Suppressor macrophage treated with lipopolysaccharide for 4 hours (primary cell): ENCODE measurements at regions not wholly inside any gene's neighbourhood (a gene's known extent, or its start where the extent isn't known, plus 50 kb on each side); places are given as distances from the start of the nearest gene placed in this dataset.
A peak's percentile ranks its signal among the peaks of the same experiment; 100 is the strongest.
"Not testable (repeated sequence)": the region's sequence is repeated elsewhere in the genome, so short reads cannot be mapped to it uniquely, and the experiment has no call there.

Source experiments
- DNase-seq: peaks from one replicate; pipeline ENCODE4 v3.0.0-alpha.2; 2020

DNA sequence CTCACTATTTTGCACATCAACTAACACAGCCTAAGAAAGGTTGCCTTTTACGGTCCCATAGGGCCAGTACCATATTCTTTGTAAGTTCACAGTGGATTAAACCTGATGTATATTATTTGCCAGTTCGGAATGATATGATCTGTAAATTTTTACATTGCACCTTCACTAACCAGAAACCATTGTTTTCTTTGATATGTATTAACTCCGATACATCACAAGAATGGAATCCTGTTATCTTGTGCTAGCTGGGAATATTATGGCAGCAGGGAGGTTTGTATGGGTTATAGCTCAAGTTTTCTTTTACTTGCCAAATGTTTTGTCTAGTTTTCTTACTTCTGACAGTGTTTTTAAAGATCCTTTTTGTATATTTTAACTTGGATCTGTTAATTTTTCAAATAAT, 51.4 kb upstream of the S1PR1 start:
- no peak for DNase-seq

DNA sequence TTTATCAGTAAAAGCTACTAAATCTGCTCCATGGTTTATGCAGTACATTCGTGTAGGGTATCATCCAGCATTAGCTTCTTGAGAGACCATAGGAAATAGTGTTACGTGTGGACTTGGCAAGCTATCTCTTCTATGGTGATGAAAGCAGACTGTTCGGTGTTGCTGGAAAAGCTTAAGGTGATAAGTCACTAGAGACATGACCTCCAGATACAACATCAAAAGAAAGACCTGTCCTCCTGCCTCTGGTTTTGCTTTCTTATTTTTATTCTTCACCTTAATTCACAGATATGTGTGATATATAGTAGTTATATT, 53.5 kb upstream of the S1PR1 start:
- no peak for DNase-seq

DNA sequence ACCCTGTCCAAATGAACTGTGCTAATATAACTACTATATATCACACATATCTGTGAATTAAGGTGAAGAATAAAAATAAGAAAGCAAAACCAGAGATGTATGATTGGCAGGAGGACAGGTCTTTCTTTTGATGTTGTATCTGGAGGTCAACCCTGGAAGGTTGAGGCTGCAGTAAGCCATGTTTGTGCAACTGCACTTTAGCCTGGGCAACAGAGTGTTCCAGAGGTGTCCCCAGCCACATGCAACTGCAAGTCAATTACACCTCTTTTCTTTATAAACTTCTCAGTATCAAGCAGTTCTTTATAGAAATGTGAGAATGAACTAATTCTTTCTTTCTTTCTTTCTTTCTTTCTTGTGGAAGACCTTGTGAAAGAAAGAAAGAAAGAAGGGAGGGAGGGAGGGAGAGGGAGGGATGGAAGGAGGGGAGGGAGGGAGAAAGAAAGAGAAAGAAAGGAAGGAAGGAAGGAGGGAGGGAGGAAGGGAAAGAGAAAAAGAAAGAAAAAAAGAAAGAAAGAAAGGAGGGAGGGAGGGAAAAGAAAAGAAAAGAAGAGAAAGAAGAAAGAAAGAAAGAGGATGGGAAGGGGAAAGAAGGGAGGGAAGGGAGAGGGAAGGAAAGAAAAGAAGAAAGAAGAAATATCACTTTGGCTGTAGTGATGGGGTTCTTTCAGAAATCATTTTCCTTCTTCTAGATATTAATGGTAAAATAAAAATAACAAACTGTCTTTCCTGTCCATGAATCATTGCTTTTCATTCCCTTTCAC, 54.0 kb upstream of the S1PR1 start:
- DNase-seq = no peak

DNA sequence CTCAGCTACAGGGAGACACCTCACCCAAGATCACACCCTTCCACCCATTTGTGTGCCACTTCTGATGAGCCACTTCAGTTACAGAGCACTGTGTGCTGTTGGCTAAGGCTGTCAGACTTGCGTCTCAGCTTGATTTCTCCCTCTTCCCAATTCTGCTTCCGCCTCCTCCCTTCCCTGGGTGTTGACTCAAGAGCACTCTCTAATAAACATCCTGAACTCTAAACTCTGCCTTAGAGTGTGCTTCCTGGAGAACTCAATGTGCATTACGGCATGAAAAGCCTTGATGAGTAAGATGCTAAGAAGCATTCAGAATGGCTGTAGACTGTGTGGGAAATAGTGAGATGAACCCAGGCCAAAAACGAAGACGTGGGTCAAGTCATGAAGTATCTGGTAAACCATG, 54.9 kb upstream of the S1PR1 start:
- DNase-seq = no peak

DNA sequence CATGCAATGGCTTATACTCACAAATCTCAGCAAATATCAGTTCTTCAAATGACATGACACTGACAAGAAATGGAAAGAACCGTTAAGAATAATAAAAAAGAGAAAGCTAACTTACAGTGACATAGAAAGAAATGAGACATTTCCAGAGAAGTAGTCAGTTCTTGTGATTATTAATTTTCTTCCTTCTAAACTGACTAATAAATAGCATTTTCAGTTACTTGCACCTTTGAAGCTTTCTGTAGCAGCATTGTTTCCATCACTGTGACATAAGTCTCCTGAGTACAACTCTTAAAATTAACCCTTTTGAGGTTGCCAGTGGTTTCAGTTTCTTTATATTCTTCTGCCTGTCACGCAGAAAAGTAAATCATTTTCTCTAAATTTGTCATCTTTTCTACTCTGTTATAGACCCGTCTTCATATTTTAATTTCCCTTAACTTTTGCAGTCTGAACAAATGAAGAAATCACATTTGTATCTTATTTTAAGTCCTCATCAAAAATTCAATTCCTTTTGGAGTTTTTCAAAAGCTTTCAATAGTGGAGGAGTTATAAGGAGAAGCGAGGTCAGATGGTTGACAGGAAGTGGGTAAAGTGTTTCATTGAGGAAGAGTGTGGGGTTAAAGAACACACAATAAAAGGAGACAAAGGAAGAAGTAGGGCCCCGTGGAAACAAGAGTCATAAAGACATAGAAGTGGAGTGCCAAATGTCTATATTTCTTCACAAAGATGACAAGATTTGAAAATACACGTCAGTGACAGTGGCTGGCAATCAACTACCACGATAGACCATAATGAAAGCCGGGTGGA, 57.9 kb upstream of the S1PR1 start:
- DNase-seq = peak; percentile 40

DNA sequence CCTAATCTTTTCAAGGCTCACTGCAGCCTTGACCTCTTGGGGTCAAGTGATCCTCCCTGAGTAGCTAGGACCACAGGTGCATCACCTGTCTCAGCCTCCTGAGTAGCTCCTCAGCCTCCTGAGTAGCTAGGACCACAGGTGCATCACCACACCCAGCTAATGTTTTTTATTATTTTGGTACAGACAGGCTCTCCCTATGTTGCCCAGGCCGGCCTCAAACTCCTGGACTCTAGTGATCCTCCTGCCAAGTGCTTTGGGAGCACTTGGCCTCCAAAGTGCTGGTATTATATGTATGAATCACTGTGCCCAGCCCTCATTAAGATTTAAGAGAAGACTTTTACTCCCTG, 58.5 kb upstream of the S1PR1 start:
- DNase-seq = no peak

DNA sequence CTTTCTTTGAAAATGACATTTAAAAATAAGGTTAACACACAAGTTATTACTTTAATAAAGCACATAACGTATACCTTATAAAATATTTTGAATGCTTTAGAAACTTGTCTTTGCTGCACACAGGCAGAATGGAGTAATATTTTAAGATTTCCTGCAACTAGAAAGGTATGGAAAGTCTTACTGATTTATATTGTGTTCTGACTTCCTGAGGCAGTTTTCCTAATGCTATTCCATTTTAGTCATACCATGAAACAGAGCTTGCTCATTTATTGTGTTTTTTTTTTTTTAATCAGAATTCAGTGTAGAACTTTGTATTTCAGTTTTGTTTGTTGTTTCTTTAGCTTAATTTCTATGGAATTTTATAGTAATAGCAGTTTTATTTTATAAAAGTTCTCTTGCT, 60.9 kb upstream of the S1PR1 start:
- DNase-seq = no peak

DNA sequence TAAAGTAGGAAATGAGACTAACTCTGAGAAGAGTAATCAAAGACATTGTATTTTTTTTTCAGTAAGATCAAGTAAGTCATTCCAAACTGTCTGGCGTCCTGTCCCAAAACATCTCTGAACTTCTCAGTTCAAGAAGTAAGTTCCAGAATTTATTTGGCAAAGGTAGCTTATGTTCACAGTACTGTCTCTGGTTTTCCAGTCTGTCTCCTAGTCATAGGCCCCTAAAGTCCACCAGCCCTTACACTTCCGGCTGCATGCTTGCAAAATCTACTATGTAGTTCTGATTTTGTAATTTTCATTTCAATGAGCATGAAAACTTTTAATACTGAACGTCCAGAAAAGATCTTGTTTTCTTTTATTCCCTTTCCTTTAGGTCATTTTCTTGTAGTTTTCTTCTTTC, 61.4 kb upstream of the S1PR1 start:
- DNase-seq = no peak

DNA sequence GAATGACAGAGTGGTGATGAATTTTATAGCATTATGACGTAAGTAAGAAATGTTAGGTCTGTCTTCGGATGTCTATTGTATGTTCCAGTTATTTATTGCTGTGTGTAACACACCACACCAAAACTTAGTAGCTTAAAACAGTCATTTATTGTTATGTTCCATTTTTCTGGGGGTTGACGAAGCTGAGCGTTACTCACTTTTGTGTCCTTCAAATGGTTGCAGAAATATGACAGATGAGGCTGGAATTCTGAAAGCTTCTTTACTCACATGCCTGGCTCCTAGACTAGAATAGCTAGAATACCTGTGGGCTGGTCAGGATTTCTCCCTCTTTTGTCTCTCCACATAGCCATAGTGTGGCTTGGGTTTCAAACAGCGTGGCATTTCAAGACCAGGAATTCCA, 62.1 kb upstream of the S1PR1 start:
- no peak for DNase-seq

DNA sequence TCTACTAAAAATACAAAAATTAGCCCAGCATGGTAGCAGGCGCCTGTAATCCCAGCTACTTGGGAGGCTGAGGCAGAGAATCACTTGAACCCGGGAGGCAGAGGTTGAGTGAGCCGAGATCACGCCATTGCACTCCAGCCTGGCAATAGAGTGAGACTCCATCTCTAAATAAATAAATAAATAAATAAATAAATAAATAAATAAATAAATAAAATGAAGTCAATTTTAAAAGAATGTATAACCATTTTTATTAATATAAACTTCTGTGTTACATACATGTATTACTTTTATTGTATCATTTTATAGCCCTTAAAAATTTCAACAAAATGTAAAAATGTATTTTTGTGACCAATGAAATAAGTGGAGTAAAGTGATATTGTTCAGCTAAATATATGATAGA, 62.5 kb upstream of the S1PR1 start:
- not testable (repeated sequence) for DNase-seq

DNA sequence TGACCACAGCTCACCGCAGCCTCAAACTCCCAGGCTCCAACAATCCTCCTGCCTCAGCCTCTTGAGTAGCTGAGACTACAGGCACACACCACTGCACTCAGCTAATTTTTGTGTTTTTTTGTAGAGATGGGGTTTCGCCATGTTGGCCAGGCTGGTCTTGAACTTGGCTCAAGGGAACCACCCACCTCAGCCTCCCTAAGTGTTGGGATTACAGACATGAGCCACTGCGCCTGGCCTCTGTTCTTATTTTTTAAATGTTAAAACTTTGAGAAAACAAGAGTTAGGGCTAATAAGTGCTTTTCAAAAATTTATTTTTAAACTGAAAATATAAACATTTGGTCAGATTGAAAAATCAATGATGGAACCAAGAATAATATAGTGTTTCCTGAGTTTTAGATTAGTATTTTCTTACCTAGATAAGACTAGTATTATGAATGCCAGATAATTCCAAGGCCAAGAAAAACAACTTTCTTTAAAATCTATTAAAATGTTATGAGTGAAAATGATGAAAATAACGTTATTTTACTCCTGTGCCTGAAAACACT, 66.2 kb upstream of the S1PR1 start:
- no peak for DNase-seq

DNA sequence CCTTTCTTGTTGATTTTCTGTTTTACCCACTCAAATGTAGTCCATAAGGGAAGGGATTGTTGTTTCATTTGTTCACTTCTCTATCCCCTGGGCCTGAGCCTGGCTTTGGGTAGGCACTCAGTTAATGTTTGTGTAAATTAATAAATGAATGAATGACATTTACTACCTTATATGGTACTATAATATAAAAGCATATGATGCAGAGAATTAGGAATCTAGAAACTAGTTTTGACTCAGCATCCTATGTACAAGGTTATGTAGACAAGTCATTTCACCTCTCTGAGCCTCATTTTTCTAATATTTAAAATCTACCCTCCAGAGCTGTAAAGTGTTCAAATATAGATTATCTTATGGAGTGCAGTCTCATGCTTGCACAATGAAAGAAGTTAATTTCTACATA, 68.9 kb upstream of the S1PR1 start:
- no peak for DNase-seq

DNA sequence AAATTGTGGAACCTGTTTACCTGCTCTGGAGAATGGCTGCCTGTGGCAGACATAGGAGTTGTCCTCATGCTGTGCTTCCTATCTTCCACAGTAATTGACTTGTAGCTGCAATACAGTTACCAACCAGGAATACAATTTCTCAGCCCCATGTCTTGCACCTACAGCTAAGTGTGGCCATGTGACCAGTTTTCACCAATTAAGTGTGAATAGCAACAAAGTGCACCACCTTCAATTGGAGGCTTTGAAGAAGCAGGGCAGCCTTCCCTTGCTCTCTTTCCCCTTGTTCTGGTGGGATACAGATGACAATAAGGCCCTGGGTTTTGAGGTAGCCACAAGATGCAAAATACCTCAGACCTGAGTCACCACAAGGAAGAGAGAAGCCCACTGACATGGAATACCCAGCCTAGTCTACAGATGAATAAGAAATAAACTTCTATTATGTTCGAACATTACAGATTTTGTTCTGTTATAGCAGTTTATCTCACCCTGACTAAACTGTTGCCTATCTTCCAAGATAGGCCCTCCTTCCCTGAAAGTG, 70.2 kb upstream of the S1PR1 start:
- no peak for DNase-seq

DNA sequence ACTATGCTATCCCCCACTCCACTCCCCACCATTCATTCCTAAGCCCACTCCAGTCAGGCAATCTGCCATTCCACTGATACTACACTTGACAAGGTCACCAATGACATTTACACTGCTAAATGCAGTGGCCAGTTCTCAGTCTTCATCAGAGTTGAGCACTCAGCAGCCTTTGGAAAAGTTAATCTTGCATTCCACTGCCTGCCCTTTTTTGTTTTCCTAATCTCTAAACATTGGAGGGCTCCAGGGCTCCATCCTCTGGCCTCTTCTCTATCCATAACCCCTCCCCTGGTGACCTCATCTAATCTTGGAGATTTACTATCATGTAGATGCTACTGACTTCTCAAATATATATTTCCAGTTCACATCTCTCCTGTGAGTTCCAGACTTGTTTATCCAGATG, 70.9 kb upstream of the S1PR1 start:
- no peak for DNase-seq

DNA sequence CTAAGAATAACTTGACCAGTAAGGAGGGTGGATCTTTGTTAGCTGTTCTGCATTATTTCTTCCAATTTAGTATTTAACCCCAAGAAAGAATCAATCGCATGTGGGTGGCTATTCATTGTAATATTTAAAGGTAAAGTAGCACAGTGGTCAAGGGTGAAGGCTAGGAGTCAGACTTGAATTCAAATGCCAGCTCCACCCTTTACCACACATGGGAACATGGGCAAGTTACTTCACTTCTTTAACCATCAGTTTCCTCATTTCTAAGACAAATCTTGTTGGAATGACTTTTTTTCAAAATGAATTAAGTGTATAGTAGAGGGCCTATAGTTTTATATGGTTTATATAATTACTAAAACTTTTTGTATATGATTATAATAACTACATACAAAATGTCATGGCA, 71.3 kb upstream of the S1PR1 start:
- DNase-seq = peak; percentile 43

DNA sequence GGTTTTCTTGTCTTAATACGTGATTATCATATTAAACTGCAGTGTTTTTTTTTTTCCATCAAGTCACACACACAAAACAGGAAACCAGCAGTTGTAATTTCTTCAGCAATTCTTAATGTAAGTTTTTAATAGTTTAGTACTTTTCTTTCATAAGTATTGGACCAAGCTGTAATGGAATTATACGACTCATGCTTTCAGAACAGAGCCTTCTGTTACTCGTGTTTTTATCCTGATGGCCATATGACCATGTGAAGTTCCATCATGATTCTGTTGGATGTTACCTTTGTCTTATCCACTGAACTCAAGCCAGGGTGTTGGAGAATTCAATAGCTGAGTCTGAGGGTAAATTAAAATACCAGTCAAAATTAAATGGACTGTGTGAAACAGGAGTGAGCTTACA, 72.0 kb upstream of the S1PR1 start:
- DNase-seq = no peak

DNA sequence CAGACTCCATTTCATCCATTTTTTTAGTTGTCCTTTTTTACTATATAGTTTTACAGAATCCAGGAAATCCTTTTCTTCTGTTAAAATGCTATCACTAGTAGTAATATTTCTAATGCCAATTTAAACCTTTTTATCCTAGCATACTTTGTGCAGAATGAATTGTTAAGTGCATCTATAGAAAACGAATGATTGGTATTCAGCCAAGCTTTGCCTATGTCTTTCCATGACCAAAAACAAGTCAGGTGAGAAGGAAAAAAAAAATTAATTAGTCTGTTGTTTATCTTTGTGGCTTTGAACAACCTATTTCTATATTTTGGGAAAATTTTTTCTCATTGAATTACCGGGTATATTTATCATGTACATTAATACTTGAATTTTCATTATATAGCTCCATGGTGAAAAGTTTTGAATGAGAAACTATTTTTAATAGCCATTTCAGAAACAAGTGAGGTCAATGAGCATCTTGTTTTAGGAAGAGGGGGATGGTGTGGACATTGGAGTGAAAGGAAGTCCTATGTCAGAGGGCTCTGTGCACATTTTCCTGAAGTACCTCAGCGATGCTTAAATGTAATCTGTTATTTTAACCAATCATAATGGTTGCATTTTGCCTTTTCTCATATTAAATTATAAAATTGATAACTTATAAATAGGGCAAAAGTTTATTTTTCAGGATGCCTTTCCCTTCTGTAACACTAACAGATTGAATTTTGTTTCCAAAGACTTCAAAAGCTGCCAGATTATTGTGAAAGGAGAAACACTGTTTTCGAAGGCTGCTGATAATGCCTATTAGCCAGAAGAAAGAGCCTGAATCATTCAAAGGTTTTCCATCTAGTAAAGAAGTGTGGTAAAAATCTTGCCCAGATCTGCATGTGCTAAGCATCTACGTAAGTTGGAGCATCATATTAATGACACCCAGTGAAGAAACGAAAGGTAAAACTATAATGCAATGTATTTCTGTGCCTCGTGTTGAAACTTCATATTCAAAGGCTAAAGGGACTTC, 73.8 kb upstream of the S1PR1 start:
- DNase-seq = no peak

DNA sequence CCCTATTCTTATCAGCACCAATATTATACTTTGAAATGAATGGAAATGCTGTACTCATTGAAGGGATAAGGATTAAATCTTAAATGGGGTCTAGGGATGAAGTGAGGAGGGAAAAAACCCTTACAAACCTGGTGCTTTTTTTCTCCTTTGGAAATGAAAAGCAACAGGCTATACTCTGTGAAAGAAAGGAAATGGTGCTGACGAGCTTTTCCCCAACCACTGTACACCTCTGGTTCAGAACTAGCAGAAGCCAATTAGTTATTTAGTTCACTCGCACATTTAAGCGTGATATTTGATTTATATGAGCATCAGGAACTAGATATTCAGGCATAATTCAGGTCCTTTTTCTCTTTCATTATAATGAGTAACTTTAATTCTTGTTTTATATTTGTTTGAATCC, 74.5 kb upstream of the S1PR1 start:
- DNase-seq = no peak

DNA sequence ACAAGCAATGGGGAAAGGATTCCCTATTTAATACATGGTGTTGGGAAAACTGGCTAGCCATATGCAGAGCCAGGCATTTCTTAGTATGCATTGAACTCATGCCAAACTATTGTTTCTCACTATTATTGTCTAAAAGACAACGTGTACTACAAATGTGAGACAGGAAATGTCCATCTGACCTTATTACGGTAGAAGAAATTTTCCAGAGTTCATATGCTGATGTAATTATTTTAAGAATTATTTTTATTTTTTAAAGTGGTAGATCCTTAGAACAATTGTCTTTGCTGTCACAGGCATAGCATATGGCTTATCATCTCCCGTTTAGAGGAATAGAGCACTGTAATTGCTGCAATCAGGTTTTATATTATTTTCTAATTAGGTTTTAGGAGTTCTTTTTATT, 75.2 kb upstream of the S1PR1 start:
- no peak for DNase-seq

DNA sequence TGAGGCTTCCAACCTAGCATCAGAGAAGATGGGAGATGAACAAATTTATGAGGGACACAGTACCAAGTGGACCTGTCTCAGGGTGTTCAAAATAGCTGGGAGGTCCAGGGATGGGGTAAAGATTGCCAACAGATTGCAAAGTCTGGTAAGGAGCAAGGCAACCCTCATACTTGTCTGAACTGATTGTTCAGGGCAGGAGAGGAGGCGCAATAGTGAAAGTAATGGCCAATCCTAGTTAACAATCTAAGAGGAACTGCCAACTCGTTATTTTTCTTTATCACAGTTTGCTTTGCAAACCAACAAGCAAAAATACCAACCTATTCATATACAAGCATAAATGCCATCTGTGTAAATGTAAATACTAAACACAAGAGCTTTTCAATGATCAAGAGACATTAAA, 78.4 kb upstream of the S1PR1 start:
- DNase-seq = no peak

DNA sequence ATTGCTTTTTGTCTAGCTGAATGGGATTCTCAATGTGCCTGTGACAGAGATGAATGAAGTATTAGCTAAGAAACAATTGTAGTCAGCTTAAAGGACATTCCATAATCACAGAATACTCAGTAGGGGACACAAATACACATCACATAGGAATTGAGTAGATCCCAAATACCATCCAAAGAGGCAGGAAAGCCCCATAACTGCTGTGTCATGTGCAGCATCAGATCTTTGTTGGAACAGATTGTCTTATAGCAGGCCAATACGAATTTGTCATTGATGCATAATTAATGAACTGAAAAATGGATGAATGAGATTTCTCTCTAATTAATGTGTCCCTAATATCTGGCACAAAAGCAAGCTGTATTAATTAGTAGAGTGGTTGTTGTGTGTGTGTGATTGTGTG, 82.3 kb upstream of the S1PR1 start:
- no peak for DNase-seq

DNA sequence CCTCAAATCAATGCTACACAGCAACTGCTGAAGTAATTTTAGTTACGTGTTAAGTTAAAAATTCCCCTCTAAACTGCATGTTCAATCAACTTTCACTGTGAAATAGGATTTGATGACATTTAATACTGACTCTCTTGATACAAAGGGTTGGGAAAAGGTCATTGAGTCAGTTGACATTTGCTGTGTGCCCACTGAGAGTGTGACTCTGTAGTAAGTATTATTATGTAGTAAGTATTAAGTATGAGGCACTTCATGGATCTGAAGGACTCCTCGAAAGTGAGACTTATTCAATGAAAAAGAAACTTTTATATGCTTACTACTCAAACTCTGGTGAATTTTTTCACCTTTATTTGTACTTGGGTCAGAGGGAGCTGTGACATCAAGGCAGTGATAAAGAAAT, 83.1 kb upstream of the S1PR1 start:
- DNase-seq = peak; percentile 55

DNA sequence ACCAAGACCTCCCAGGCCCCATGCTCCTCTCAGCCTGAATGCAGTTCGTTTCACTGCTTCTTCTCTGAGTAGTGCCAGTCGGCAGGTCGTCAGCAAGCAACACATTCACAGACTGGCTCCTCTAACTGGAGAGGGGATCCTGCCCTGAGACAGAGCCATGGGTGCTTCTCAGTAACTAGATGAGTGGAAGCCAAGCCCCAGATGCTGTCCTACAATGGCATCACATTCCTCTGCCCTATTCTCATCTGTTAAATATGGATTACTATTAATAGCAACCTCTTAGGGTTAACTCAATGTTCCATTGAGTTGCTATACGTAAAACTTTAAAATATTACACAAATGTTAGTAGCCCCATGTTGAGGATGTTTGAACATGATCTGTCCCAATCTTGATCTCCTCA, 84.2 kb upstream of the S1PR1 start:
- no peak for DNase-seq
